ENCODE measurements at regions not wholly inside any gene's neighbourhood (a gene's known extent, or its start where the extent isn't known, plus 50 kb on each side); places are given as distances from the start of the nearest gene placed in this dataset.

GRCh38 chr6:26170951-26171841, 84.0 kb downstream of the HFE start:
- Histone ChIP-seq H3K4me1 (ENCODE audit: control insufficient read depth, low read length) (peaks cover 49% of the 10 kb centered on the region), H3K27ac (ENCODE audit: low read depth, low read length) (peak overlapping the region; percentile 92), H3K4me2 (ENCODE audit: low read length) (peak overlapping the region; percentile 89), H3F3A (ENCODE audit: control insufficient read depth, insufficient read depth) (peaks cover 38% of the 10 kb centered on the region), H3K27me3 (ENCODE audit: control insufficient read depth, low read length) (no peaks in the 10 kb centered on the region), H3K36me3 (ENCODE audit: control insufficient read depth, low read length) (peaks cover 11% of the 10 kb centered on the region; the same call in 1 of the 2 replicates), H3K4me3 (ENCODE audit: low read length) (peak overlapping the region; percentile 73), H3K9me3 (ENCODE audit: control insufficient read depth, insufficient read depth, low read length) (no peaks in the 10 kb centered on the region), H3K79me2 (ENCODE audit: control insufficient read depth, low read length) (peaks cover 42% of the 10 kb centered on the region), H4K20me1 (ENCODE audit: control insufficient read depth, insufficient read depth, low read depth, low read length) (no peaks in the 10 kb centered on the region), H3K9me2 (replicated peaks; ENCODE audit: control insufficient read depth, low read length) (no peaks in the 10 kb centered on the region)
- TF ChIP-seq EZH2phosphoT487 (IDR thresholded peaks at IDR 0.05; ENCODE audit: borderline replicate concordance, low read length) (no peak), CTCF (IDR thresholded peaks at IDR 0.05; ENCODE audit: low read depth, low read length, poor library complexity, severe bottlenecking) (no peak)

GRCh38 chr6:26172608-26172968, 85.4 kb downstream of the HFE start:
- no peaks in the 10 kb centered on the region for H3K9me3 ChIP-seq (ENCODE audit: control insufficient read depth, insufficient read depth, low read length)
- H4K20me1 ChIP-seq (ENCODE audit: control insufficient read depth, insufficient read depth, low read depth, low read length), result no peaks in the 10 kb centered on the region
- H3K4me1 ChIP-seq (ENCODE audit: control insufficient read depth, low read length), result peaks cover 49% of the 10 kb centered on the region
- TF ChIP-seq CTCF (IDR thresholded peaks at IDR 0.05; ENCODE audit: low read depth, low read length, poor library complexity, severe bottlenecking) (no peak), EZH2phosphoT487 (IDR thresholded peaks at IDR 0.05; ENCODE audit: borderline replicate concordance, low read length) (no peak)
- H3K36me3 ChIP-seq (ENCODE audit: control insufficient read depth, low read length), result peaks cover 11% of the 10 kb centered on the region; the same call in 1 of the 2 replicates
- H3K9me2 ChIP-seq (replicated peaks; ENCODE audit: control insufficient read depth, low read length), result no peaks in the 10 kb centered on the region
- peak overlapping the region; percentile 92 for H3K27ac ChIP-seq (ENCODE audit: low read depth, low read length)
- peak overlapping the region; percentile 89 for H3K4me2 ChIP-seq (ENCODE audit: low read length)
- peak overlapping the region; percentile 73 for H3K4me3 ChIP-seq (ENCODE audit: low read length)
- H3K27me3 ChIP-seq (ENCODE audit: control insufficient read depth, low read length), result no peaks in the 10 kb centered on the region
- peaks cover 38% of the 10 kb centered on the region for H3F3A ChIP-seq (ENCODE audit: control insufficient read depth, insufficient read depth)
- H3K79me2 ChIP-seq (ENCODE audit: control insufficient read depth, low read length), result peaks cover 42% of the 10 kb centered on the region

- peaks cover 49% of the 10 kb centered on the region for H3K4me1 ChIP-seq (ENCODE audit: control insufficient read depth, low read length)
- TF ChIP-seq EZH2phosphoT487 (IDR thresholded peaks at IDR 0.05; ENCODE audit: borderline replicate concordance, low read length) (no peak), CTCF (IDR thresholded peaks at IDR 0.05; ENCODE audit: low read depth, low read length, poor library complexity, severe bottlenecking) (no peak)
- peak overlapping the region; percentile 73 for H3K4me3 ChIP-seq (ENCODE audit: low read length)
- H3K36me3 ChIP-seq (ENCODE audit: control insufficient read depth, low read length), result peaks cover 11% of the 10 kb centered on the region; the same call in 1 of the 2 replicates
- H3K27me3 ChIP-seq (ENCODE audit: control insufficient read depth, low read length), result no peaks in the 10 kb centered on the region
- peaks cover 38% of the 10 kb centered on the region for H3F3A ChIP-seq (ENCODE audit: control insufficient read depth, insufficient read depth)
- H3K27ac ChIP-seq (ENCODE audit: low read depth, low read length), result peak overlapping the region; percentile 37
- no peaks in the 10 kb centered on the region for H3K9me2 ChIP-seq (replicated peaks; ENCODE audit: control insufficient read depth, low read length)
- no peaks in the 10 kb centered on the region for H3K9me3 ChIP-seq (ENCODE audit: control insufficient read depth, insufficient read depth, low read length)
- H3K79me2 ChIP-seq (ENCODE audit: control insufficient read depth, low read length), result peaks cover 39% of the 10 kb centered on the region
- no peaks in the 10 kb centered on the region for H4K20me1 ChIP-seq (ENCODE audit: control insufficient read depth, insufficient read depth, low read depth, low read length)
- H3K4me2 ChIP-seq (ENCODE audit: low read length), result peak overlapping the region; percentile 89
Observed at GRCh38 chr6:26173836-26174145, 86.6 kb downstream of the HFE start.
